Lower leg skin (tissue), 4 donors: ENCODE measurements at regions not wholly inside any gene's neighbourhood (a gene's known extent, or its start where the extent isn't known, plus 50 kb on each side); places are given as distances from the start of the nearest gene placed in this dataset.

Source experiments
- DNase-seq, 2 donors: peaks; one replicate each; pipeline ENCODE4 v3.0.0-alpha.2; 2019; ENCODE audit warnings: low spot score in 2 of 2
- H3K4me3 ChIP-seq: fragments of 200-600 bp; sonication (generic); 2 replicates; pipeline ENCODE4 v1.5.1; 2017; ENCODE audit warnings: mild to moderate bottlenecking, low read depth; ENCODE audit not compliant: poor library complexity, severe bottlenecking
- POLR2A ChIP-seq, 2 donors: fragments of 450-650 bp; IDR thresholded peaks; one replicate each; pipeline ENCODE4 v1.6.1; 2016 to 2017; ENCODE audit warnings: antibody characterized with exemption in 2 of 2, mild to moderate bottlenecking in 1 of 2, moderate library complexity in 1 of 2
- WGBS, 2 donors: methylation state at CpG; one replicate each; pipeline ENCODE4 v1.1.5; 2018; 5-methylcytosine and 5-hydroxymethylcytosine counted together
- intact Hi-C: fragments of 100-400 bp; cut with DNase I; formaldehyde crosslinking; loops from one replicate; pipeline ENCODE4 v1.15.0; 2023; ENCODE audit warnings: low total_unique reads
- TF ChIP-seq, protein P1 (sequence below), 3 donors: fragments of 450-650 bp; IDR thresholded peaks; one replicate each; pipeline ENCODE4 v1.5.1; 2016; ENCODE audit warnings: antibody characterized with exemption in 3 of 3, mild to moderate bottlenecking in 3 of 3, moderate library complexity in 2 of 3

DNA sequence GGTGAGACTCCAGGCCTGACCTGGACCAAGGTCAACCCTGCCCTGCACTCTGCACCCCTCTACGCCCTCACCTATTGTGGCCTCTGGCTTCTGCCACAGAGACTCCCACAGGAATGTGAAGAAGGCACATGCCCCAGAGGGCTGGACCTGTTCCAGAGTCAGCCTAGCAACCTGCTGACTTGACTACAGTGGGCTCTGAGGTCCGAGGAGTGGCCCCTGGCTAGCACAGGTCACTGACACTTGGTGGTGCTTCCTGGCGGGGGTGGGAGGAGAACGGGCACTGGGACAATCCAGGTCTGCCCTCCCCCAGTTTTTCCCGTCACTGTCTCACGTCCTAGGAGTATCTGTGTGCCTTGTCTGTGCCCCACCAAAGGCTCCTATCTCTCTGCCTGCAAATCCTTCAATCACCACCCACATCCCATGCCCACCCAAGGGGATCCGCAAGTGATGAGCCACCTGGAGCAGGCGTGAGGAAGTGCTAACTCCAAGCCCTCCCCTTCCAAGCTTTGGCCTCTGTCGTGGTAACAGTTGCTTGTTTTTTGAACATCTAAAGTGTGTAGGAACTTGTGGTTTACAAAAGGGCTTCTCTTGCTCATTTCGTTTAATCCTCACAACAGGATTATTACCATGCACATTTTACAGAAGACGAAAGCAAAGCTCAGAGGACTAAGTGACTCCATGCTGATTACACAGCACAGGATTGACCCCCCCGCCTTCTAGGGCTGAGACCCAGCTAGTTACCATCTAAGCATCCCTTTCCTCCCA lies 86.2 kb downstream of the MCFD2 start:
- TF ChIP-seq, protein P1, sequence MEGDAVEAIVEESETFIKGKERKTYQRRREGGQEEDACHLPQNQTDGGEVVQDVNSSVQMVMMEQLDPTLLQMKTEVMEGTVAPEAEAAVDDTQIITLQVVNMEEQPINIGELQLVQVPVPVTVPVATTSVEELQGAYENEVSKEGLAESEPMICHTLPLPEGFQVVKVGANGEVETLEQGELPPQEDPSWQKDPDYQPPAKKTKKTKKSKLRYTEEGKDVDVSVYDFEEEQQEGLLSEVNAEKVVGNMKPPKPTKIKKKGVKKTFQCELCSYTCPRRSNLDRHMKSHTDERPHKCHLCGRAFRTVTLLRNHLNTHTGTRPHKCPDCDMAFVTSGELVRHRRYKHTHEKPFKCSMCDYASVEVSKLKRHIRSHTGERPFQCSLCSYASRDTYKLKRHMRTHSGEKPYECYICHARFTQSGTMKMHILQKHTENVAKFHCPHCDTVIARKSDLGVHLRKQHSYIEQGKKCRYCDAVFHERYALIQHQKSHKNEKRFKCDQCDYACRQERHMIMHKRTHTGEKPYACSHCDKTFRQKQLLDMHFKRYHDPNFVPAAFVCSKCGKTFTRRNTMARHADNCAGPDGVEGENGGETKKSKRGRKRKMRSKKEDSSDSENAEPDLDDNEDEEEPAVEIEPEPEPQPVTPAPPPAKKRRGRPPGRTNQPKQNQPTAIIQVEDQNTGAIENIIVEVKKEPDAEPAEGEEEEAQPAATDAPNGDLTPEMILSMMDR (IDR thresholded peaks at IDR 0.05): no peak
- no peak for TF ChIP-seq POLR2A (IDR thresholded peaks at IDR 0.05)
- DNase-seq: peak in 1 of 2 donors; percentile 56
- intact Hi-C loops: no loop called here
- 79 to 83% methylated on average over 12 of the region's 12 CpGs for WGBS, 2 donors
- H3K4me3 ChIP-seq: no peak overlapping the region

DNA sequence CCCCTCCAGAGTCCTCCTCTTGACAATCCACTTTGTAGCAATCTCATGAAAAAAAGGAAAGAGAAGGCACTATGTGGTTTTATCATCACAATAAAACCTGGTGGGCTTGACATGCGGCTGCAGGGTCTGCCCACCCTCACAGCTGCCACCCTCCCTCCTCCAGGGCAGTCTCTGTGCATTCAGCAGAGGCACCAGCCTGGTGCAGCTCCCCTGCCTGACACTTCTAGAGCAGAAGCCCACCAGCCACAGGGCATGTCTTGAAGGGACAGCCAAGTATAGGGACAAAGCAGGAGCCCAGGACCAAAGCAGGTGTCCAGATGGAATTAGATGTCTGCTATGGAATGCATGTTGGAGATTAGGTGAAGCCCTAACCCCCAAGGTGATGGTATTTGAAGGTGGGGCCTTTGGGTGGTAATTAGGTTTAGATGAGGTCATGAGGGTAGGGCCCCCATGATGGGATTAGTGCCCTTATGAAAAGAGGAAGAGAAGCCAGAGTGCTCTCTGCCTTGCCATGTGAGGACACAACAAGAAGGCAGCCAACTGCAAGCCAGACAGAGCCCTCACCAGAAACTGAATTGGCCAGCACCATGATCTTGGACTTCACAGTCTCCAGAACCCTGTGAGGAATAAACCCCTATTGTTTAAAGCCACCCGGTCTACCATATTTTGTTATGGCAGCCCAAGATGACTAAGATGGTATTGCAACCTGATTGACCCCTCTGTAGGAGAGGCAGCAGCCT lies 86.9 kb downstream of the MCFD2 start:
- DNase-seq: peak in 1 of 2 donors; percentile 60
- TF ChIP-seq, protein P1 (IDR thresholded peaks at IDR 0.05): no peak
- TF ChIP-seq POLR2A (IDR thresholded peaks at IDR 0.05): no peak

DNA sequence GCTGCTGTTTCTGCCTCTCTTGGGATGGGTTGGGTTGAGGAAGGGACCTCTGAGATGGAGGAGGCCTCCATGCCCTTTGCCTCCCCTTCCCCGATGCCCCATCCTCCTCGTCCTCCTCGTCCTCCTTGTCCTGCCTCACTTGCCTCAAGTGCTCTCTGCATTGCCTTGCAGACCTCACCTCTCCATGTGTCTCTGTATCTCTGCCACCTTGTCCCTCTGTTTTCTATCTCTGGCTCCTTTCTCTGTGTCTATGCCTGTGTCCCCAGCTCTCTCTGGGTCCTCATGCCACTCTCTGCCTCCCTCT lies 87.5 kb downstream of the MCFD2 start:
- peak in 1 of 2 donors; percentile 56 for DNase-seq
- TF ChIP-seq, protein P1 (IDR thresholded peaks at IDR 0.05): no peak
- TF ChIP-seq POLR2A (IDR thresholded peaks at IDR 0.05): no peak
- no peak overlapping the region for H3K4me3 ChIP-seq
- WGBS, 2 donors: 97 to 100% methylated on average over 3 of the region's 3 CpGs
- intact Hi-C loops: no loop called here

More for the DNA sequence above, 86.9 kb downstream of the MCFD2 start:
- intact Hi-C loops: no loop called here
- 87 to 100% methylated on average over 2 of the region's 2 CpGs for WGBS, 2 donors
- no peak overlapping the region for H3K4me3 ChIP-seq

DNA sequence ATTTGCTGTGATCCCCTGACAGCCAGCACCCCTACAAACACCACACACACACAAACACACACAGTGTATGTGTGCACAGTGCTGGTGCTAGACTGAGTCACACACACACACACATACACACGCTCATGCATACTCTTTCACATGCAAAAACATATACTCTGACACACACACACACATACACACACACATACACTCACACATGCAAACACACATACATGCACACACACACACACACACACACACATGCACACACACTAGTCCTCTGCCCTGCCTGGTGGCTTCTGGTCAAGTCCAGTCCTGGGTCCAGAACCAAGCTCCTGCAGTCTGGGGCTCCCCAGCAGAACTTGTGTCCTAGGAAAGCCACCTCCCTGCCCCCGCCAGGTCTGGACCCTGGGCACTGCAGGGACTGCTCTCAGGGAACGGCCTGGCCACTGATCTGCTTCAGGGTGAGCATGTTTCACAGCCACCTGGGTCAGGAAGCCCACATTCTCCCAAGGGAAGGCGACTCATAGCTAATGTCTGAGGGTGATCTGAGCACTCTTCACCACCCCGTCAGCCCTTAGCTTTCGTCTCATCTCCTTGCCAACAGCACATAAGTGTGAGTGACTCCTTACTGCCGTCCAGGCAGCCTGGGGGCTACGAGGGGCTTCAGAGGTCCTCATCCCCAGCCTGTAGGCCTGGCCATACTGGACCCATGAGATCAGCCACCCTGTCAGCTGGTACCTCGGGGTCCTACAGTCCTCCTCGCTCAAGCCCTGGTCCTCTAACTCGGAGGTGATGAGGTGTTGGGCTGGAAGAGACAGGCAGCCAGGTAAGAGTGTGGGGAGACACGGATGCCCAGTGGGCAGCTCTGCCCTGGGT lies 88.1 kb downstream of the MCFD2 start:
- intact Hi-C loops: no loop called here
- WGBS, 2 donors: 86 to 94% methylated on average over 11 to 12 of the region's 12 CpGs
- no peak for TF ChIP-seq POLR2A (IDR thresholded peaks at IDR 0.05)
- TF ChIP-seq, protein P1 (IDR thresholded peaks at IDR 0.05): peak in 1 of 3 donors; percentile 40
- DNase-seq: peak in 1 of 2 donors; percentile 78
- H3K4me3 ChIP-seq: no peak overlapping the region

DNA sequence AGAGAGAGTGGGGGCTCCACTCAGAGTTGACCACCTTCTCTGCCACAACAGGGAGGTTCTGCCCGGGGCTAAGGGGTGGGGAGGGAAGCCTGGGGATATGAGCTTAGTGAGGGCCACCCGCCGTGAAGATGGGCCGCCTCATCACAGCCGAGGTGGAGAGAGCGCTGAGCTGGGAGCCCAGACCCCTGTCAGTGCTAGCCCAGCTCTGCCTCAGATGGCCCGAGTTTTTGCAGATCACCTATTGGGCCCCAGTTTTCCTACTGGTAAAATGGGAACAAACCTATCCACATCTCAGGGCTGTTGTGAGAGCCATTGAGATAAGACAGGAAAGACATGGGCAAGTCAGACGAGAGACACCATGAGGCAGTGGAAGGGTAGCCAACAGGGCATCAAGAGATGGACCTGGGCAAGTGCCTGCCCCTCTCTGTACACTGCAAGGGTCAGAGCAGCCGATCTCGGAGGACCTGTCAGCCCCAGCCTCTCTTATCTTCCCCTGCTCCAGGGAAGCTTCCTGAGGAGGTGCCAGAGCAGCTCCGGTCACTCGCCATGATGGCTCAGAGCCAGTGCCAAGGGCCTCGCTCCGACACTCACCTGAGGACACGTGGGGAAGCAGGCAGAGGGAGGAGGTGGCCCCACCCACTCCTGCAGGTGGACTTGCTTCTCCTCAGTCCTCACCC lies 88.9 kb downstream of the MCFD2 start:
- TF ChIP-seq POLR2A (IDR thresholded peaks at IDR 0.05): no peak
- TF ChIP-seq, protein P1 (IDR thresholded peaks at IDR 0.05): no peak
- WGBS, 2 donors: 78 to 79% methylated on average over 12 to 14 of the region's 15 CpGs
- H3K4me3 ChIP-seq: no peak overlapping the region
- DNase-seq: peak in 1 of 2 donors; percentile 57
- intact Hi-C loops: no loop called here
